Central memory CD4-positive, alpha-beta T cell (primary cell): ENCODE measurements at regions not wholly inside any gene's neighbourhood (a gene's known extent, or its start where the extent isn't known, plus 50 kb on each side); places are given as distances from the start of the nearest gene placed in this dataset.
"Not testable (repeated sequence)": the region's sequence is repeated elsewhere in the genome, so short reads cannot be mapped to it uniquely, and the experiment has no call there.

Experiments
- DNase-seq: peaks from one replicate; pipeline ENCODE4 v3.0.0; 2022

DNA sequence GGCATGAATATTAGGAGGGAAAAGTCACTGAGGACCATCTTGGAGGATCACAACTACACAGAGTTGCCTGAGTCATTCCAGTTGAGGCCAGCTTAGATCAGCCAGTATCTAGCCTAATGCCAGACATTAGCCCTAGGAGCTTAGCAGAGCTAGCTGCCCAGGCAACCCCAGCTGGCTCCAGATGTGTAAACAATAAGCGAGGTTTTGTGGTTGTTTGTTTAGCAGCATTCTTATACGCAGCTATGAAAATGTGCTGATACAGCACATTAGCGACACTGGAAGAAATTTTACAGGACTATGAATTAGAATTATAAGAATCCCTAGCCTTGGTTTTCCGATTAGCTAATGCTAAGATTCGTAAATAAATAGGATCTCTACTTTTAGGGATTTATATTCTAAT is 59.3 kb downstream of the BTBD3 start:
- DNase-seq: no peak

DNA sequence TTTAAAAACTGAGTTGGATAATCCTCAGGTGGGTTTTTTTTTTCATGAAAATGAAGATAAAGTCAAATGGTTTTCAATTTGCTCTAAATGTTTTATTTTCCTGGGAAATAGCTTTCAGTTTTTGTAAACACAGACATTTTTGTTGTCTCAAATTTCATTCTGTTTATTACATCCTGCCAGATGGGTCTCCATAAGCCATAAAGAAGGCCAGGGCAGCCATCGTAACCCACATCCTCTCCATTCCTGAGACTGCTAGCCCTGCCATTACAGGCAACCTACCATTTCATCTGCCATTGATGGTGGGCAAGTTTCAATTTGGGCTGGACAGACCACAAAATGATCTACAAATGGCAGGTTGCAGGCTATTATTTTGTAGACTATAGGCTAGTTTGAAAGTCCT is 60.8 kb downstream of the BTBD3 start:
- no peak for DNase-seq

DNA sequence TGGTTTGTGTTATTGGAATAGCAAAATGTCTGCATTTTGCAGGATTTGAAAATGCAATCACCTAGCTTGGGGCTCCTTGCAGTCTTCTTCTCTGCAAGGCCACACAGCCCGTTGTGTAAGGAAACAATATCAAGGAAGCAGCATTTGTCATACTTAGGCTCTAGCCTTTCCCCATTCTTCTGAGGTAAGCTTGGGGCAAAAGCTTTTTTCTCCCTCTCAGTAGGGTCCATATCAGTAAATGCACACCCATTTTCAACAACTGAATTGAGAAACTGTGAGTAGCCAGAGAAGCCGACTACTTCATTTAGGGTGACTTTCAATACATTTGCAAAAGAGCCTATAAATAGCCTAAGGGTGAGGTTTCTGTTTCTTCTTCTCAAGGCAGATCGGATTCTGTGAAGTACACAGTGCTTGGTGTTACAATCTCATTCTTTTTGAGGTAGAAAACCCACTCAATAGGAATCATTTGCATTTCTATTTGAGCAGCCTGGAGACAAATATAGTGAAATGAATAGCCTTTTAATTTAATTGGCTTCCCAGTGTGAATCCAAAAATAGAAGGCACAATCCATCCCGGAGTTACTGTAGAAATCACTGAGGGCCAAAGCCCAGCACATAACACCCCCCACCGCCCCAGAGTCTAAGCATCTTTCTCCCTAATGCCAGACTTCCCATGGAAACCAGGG is 61.8 kb downstream of the BTBD3 start:
- no peak for DNase-seq

DNA sequence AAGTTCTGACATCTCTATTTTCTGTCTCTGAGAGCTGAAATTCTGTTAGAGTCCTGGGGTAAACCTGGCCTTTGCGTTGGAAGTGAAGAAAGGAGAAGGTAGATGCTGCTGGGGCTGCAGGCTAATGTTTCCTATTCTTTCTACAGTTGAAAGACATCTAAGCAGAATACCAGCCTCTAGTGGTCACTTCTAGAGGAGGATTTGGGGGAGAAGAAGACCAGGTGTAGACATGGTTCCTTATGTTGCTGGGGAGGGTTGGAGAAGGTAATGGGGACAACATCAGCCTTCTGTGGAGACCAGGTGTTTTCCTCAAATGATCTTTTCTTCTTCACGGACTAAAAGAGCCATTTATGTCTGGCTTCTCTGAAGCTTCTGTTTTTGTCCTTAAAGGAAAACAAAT is 62.6 kb downstream of the BTBD3 start:
- no peak for DNase-seq

DNA sequence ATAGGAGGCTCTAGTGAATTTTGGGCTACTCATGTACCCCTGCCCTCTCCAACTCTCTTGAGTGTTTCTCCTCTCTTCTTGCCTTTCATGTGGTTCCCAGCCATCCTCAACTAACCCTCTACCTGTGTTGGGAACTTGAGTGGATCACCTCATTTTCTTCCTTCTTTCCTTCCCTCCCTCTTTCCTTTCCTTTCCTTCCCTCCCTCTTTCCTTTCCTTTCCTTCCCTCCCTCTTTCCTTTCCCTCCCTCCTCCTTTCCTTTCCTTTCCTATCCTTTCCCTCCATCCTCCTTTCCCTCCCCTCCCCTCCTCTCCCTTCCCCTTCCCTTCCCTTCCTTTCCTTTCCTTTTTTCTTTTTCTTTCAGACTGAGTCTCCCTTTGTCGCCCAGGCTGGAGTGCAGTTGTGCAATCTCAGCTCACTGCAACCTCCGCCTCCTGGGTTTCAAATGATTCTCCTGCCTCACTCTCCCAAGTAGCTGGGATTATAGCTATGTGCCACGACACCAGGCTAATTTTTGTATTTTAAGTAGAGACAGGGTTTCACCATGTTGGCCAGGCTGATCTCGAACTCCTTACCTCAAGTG is 63.8 kb downstream of the BTBD3 start:
- no peak for DNase-seq

DNA sequence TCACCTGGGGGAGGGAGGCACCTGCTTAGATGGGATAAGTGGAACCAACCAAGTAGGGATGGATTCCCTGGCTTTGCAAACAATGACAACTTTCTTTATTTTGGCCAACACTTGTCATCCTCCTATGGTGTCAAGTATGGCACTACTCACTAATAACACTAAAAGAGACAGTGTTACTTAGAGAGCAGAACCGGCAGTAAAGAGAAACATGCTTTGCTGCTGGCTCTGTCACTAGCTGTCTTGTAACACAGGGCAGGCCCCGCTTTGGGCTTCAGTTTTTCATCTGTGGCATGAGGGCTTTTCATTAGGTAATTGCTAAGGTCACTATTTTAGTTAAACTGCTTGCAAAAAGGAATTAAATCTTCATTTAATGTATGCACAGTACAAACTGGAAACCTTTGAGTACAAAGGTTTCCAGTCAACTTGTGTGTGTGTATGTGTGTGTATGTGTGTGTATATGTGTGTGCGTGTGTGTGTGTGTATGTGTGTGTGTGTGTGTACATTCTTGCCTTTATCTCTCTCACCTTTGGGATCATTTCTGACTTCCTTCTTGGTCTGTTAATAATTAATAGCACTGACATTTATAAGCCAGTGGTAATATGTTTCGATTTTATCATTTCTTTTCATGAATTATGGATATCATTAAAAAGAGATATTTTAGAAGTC is 64.7 kb downstream of the BTBD3 start:
- DNase-seq: no peak

DNA sequence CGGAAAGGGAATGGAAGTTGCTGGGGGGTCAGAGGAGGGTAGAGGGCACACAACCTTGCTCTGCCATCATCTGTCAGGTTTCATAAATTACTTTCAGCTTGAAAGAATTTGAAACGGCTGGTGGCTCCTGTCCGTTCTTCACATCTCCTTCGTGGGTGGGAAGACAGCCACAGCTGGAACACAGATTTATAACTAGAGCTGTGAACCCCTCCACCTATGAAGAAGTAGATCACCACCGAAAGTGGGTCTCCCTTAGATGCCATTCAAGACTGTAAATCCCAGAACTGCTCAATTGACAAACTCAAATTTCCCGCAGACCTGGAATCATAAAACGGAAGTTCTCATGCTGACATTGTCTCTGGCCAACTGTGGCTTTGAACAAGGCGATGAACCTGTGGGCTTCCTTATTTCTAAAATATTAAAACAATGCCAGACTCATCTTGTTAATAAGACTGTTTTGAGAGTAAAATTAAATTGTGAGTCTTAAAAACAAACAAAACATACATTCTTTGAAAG is 65.3 kb downstream of the BTBD3 start:
- DNase-seq: no peak

DNA sequence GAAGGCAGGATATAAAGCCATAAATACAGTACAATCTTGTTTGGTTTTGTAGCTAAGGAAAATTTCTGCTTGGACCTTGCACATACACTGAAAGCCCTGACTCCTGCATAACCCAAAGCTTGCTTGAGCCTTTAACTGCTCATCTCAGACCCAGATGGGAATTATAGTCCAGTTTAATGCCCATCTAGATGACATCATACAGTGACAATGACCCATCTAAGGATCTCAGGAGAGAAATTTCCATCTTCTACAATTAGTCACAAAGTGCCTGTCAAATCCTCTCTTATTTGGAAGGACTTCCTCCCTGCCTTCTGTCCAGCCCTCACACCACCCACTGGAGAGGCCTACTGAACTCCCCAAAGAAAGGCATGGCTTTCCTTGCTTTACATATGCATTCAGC is 69.3 kb downstream of the BTBD3 start:
- no peak for DNase-seq

DNA sequence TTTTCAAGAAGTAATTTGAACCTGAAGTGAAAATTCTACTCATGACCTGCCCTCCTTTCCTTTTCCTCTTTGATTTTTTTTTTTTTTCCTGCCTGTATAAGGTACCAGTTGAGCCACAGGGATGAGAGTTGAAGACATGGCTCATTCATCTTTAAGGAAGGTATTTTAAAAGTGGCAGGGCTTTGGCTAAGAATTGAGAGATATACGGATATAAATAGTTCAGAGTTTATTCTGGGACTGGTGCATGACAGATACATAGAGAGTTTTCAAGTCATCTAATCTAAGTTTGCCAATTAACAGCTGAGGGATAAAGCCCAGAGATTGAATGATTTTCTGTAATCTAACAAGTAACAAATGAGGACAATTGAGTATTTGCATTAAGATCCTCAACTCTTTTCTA is 69.8 kb downstream of the BTBD3 start:
- no peak for DNase-seq

DNA sequence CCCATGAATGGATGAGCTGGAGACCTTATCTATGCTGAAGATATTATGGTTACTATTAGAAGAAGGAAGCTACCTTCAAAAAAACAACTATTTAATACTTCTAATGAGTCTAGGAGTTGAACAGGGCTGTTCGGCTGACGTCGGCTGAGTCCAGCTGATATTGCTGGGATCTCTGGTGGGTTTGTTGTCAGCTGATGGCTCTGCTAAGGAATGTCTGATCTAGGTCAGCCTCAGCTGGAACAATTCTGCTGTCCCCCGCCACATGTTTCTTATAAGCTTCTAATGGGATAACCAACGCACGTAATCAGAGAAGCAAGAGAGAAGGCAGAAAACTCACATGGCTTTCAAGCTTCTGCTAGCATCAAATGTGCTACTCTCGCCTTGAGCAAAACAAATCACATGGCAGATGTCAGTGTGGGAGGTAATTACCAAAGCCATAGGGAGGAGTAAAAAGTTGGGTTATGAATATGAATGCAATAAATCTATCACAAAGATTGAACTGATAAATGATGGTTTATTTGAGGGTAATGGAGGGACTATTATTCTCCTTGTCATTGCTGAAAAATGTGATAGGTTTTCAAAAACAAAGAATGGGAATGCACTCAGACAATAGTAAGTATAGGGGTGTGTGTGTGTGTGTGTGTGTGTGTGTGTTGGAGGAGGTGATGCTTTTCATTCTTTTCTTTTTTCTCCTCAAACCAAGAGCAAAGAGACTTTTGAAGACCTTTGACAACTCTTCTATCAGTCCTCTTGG is 71.5 kb downstream of the BTBD3 start:
- DNase-seq: no peak

DNA sequence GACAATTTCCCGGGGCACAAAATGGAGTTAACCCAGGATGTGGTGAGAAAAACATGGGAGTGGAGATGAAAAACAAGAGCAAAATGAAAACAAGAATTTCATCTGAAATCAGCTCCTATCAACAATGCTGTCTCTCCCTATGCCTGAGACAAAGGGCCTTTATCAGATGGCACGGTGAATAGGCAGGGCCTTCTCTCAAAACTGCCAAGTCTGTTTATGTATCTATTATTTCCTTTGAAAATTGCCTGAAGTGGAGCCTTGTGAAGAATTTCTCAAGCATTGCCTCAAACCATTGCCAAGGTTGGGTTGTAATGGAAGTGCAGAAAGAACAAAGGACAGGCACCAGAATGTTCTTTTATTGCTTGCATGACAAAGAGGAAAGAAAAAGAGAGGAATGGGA is 74.7 kb downstream of the BTBD3 start:
- DNase-seq: no peak

DNA sequence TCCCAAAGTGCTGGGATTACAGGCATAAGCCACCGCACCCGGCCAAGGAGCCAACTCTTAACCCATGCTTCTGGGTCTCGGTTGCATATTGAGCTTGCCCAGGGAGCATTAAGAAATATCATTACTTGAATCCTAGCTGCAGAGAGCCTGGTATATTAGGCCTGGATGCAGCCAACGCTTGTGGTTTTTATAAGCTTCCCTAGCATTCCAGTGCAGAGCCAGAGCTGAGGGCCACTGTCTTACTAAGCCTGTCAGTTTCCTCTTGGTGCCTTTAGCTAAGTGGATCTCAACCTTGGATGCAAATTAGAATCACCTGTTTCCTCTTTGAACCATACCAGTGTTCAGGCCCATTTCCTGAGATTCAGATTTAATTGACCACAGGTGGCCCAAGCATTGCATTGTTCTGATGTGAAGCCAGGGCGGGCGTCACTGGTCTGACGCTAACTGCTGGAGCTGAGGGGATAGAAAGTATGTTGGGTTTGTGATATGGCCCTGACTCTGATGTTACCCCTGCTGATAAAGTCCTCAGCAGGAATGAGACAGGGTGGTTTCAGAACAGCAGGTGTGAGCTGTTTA is 76.3 kb downstream of the BTBD3 start:
- DNase-seq: no peak

DNA sequence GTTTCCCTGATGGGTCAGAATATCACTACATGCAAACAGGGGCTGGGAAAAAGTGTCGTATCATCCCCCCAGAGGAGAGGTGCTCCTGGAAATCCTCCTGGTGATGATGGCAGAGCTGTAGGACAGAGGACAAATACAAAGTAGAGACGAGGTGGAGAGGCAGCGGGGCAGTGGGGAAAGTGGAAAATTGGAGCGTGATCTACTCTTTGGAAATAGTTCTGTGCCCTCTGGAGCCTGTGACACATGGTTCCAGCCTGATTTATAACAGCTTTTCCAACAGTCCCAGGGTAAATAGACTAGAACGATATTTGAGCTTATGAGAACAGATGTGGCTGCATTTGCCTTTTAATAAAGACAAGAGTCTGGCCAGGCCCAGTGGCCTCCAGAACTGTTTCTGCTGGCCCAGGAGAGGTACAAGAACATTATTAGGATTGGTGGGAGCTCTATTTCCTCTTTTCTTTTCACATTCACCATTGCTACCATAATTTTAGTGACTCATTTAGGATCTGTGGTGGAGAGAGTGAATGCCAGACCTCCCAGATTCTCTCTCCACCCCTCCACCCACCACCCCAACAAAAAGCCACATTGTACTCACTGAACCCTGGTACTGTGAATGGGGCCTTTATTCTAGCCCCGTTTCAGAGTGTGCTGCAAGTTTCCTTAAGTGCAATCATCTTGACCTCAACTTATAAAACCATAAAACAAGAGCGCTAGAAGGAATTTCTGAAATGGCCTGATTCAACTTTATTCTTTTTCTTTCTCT is 78.3 kb downstream of the BTBD3 start:
- no peak for DNase-seq

DNA sequence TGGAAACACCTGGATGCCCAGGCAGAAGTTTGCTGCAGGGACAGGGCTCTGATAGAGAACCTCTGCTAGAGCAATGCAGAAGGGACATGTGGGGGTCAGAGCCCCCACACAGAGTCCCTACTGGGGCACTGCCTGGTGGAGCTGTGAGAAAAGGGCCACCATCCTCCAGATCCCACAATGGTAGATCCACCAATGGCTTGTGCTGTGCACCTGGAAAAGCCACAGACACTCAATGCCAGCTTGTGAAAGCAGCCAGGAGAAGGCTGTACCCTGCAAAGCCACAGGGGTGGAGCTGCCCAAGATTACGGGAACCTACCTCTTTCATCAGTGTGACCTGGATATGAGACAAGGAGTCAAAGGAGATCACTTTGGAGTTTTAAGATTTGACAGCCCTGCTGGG is 87.1 kb downstream of the BTBD3 start:
- not testable (repeated sequence) for DNase-seq

DNA sequence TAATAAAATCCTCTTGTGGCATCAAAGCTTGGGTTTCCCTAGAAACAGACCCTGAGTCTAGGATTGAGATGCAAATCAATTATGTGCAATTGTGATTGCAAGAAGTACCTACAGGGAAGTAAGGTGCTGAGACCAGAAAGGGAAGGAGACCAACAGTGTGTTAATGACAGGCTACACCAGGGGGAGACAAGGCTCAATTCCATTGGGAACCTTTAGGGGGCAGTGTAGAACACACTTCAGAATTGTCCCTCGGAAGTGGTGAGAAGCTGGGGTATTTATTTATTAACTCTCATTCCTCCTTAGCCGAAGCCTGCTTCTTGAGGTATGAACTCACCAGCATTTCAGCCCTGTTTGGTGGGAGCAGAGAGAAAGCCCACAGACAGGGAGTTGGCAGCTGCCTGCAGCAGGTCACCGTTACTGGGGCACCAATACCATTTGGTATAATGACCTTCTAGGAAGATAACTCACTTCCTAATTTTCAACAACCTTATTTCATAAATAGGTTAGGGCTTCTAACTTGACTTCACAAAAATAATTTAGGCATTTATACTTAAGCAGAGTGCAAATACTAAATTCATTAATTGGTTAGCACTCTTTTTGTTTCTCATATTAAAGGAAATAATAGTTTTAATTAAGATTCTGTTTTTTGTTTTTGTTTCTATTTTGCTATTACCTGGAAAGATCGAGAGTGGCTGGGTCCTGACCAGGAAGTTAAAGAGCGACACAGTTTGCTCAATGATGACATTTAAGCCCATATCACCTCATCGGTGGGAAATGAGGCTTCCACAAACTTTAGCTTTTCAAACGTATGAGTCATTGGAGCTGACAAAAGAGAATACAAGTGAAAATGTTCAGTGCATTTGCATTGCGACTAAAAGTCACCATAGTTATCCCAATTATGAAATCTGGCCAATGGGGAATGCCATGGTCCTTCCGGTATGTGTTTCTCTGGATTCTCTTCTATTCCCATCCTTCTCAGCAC is 94.8 kb downstream of the BTBD3 start:
- no peak for DNase-seq

DNA sequence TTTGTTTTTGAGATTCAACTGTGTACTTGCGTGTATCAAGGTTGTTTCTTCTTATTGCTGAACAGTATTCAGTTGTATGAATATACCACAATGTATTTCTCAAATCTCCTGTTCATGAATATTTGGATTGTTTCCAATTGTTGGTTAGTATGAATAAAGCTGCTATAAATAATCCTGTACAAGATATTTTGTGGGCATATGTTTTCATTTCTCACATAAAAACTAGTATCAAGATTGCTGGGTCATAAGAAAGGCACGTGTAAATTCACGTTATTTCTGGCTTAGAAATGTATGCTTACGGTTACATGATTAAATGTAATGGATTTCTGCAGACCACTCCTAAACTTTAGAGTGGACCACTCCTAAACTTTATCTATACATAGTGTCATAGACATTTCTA is 96.6 kb downstream of the BTBD3 start:
- DNase-seq: no peak

DNA sequence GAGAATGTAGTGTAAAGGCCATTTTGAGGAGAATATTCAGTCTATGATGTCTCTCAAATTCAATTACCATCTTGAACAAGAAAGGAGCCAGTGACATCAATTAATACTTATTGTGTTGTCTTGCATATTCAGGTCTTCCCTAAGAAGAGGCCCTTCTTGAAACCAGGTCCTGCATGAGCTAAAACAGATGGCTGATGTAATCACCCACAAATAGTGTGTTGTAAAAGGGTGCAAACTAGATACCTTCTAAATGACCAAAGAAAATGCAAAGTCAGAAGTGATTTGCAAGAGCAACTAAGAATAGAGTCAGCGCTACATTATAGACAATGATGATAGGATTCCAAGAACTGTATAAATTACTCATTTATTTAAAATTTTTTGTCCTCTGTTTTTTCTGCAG is 97.0 kb downstream of the BTBD3 start:
- DNase-seq: no peak

DNA sequence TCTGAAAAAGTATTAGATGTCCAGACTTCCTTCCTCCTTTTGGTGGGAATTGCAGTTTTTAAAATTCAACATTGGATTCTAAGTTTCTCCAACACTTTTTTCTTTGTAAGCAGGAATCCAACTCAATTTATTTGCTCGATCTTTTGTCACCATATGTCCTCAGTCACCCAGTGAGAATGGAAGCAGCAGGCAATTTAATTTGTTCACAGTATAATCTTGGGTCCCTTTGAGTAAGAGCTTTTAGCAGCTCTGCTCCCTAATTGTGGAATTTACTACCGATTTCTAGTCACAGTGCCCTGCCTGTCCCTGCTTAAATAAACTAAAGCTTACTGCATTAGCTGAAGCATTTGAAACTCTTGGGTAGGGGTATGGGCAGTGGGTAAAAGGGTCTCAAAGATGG is 98.6 kb downstream of the BTBD3 start:
- no peak for DNase-seq

DNA sequence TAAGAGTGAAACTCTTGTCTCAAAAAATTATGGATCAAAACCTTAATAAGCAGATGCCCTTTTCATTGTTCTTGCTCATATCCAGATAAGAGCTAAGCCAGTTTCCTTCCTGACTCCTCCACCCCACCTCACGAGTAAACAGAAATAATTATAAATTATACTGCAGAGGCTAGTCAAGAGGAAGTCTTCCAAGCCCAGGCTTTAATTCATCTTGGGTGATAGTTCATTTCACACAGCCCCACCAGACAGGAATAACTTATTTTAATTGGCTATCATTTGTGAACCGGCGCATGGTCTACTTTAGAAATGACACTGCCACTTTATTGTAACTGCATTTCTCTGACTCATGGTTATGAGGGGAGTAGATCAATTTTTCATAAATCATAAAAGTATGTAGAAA is 102.0 kb downstream of the BTBD3 start:
- no peak for DNase-seq

DNA sequence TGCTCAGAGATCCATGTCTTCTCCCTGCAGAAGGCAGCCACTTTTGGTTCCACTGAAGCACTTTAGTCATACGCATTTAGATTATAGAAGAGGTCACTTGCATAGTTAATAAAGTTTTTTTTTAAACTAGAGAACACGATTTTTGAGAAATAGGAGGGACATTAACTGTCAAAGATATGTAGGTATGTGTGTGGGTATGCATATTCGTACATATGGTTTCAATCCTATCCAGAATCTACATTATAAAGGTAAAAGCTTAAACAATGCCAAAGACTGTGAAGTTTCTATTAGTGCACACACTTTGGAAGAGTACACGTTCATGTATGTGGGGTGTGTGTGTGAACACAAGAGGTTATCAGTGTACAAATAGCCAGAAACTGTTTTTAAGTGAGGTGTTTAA is 103.2 kb downstream of the BTBD3 start:
- DNase-seq: no peak

DNA sequence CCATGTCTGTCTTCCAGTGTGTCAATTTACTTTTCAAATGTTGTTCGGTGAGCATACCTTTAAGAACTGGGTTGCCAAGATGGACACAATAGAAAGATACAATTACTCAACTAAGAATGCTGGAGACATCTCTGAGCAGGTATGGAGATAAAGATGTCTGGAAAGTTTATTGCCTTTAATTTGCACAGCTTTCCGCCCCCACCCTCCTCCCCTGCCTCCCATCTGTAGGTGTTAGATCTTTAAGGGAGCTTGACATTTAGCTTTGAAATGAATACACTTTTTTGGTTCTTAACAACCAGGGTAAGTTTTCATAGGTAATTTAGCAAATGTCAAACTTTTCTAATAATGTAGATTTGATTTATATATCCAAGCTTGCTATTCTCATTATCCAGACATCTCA is 104.4 kb downstream of the BTBD3 start:
- DNase-seq: no peak
